Esophagus squamous epithelium (tissue), 5 donors: ENCODE measurements at regions not wholly inside any gene's neighbourhood (a gene's known extent, or its start where the extent isn't known, plus 50 kb on each side); places are given as distances from the start of the nearest gene placed in this dataset.

Experiments
- DNase-seq: peaks from one replicate; lab custom pipeline; 2025; lab: John Stamatoyannopoulos, UW
- H3K27ac ChIP-seq, 4 donors: fragments of 200-600 bp; sonication (generic); one replicate each; pipeline ENCODE4 v1.5.1; 2016 to 2019; ENCODE audit warnings: mild to moderate bottlenecking in 1 of 4
- H3K27me3 ChIP-seq, 4 donors: fragments of 200-600 bp; sonication (generic); 1 replicate in 3 of 4; 2 replicates in 1 of 4; pipeline versions ENCODE4 v1.5.1 to v1.6.0; 2017 to 2021; ENCODE audit warnings: antibody characterized with exemption in 1 of 4
- H3K36me3 ChIP-seq, 3 donors: fragments of 200-600 bp; sonication (generic); one replicate each; pipeline ENCODE4 v1.5.1; 2016 to 2019
- H3K4me1 ChIP-seq, 3 donors: fragments of 200-600 bp; sonication (generic); one replicate each; pipeline ENCODE4 v1.5.1; 2017 to 2019
- H3K4me3 ChIP-seq, 4 donors: fragments of 200-600 bp; sonication (generic); 1 replicate in 3 of 4; 2 replicates in 1 of 4; pipeline ENCODE4 v1.5.1; 2016 to 2019; ENCODE audit warnings: mild to moderate bottlenecking in 2 of 4, moderate library complexity in 1 of 4
- H3K9me3 ChIP-seq, 3 donors: fragments of 200-600 bp; sonication (generic); one replicate each; pipeline ENCODE4 v1.5.1; 2016 to 2019
- POLR2A ChIP-seq, 4 donors: fragments of 450-650 bp; IDR thresholded peaks; one replicate each; pipeline ENCODE4 v1.6.1; 2017; ENCODE audit warnings: antibody characterized with exemption in 4 of 4, mild to moderate bottlenecking in 4 of 4, moderate library complexity in 3 of 4
- WGBS, 2 donors: methylation state at CpG; one replicate each; pipeline ENCODE4 v1.1.5; 2018; 5-methylcytosine and 5-hydroxymethylcytosine counted together
- intact Hi-C: fragments of 100-400 bp; cut with DNase I; formaldehyde crosslinking; loops from one replicate; pipeline ENCODE4 v1.15.0; 2022
- TF ChIP-seq, protein P1 (sequence below), 6 experiments: fragments of 450-650 bp in 4 of 6; fragments of 200-600 bp in 2 of 6; sonication (generic) in 2 of 6; IDR thresholded peaks; one replicate each; pipeline ENCODE4 v1.5.1; 2016 to 2019; ENCODE audit warnings: antibody characterized with exemption in 6 of 6, mild to moderate bottlenecking in 4 of 6, moderate library complexity in 4 of 6
- donor health status: DM: yes; HTN: yes; CAD: no.

DNA sequence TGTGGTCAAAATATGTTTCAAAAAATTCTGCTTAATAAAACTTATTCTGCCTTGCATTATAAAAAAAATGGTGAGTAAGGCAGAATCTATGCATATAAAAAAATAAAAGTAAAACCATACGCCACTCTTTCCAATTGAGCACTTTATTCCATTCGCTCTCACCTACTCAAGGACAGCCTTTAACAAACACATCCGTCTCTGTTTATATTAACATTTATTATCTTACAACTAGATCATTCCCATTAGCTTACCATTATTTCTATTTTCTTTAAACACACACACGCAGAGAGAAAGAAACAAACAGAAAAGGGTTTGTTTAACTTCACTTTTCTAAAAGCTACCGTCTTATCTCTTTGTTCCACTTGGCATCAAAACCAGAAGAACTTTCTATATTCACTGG is 598.9 kb upstream of the CHRM3 start:
- TF ChIP-seq POLR2A (IDR thresholded peaks at IDR 0.05), result no peak
- TF ChIP-seq, protein P1, sequence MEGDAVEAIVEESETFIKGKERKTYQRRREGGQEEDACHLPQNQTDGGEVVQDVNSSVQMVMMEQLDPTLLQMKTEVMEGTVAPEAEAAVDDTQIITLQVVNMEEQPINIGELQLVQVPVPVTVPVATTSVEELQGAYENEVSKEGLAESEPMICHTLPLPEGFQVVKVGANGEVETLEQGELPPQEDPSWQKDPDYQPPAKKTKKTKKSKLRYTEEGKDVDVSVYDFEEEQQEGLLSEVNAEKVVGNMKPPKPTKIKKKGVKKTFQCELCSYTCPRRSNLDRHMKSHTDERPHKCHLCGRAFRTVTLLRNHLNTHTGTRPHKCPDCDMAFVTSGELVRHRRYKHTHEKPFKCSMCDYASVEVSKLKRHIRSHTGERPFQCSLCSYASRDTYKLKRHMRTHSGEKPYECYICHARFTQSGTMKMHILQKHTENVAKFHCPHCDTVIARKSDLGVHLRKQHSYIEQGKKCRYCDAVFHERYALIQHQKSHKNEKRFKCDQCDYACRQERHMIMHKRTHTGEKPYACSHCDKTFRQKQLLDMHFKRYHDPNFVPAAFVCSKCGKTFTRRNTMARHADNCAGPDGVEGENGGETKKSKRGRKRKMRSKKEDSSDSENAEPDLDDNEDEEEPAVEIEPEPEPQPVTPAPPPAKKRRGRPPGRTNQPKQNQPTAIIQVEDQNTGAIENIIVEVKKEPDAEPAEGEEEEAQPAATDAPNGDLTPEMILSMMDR (IDR thresholded peaks at IDR 0.05), result no peak
- no peak overlapping the region for H3K4me3 ChIP-seq
- no peaks in the 10 kb centered on the region for H3K36me3 ChIP-seq
- no peaks in the 10 kb centered on the region for H3K27me3 ChIP-seq
- H3K27ac ChIP-seq, result no peak overlapping the region
- 35 to 37% methylated on average over 5 of the region's 5 CpGs for WGBS, 2 donors
- H3K4me1 ChIP-seq, result no peaks in the 10 kb centered on the region
- DNase-seq, result no peak
- H3K9me3 ChIP-seq, result no peaks in the 10 kb centered on the region
- intact Hi-C loops, result no loop called here

DNA sequence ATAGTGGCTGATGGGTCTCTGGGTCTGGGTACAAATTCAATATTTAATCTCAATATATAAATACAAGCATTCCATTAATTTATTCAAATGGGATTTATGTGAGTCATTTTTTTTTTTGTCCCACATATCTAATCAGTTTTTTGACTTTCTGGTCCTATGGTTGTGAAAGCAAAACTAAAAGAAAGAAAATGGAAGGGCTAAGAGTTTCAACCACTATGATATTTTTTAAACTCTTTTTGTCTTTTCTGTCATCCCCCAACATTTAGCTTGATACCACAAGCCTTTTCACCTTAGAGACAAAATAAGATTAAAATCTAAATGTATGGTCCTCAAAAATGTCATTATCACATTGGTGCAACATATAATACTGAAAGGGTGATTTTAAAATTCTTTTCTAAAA is 602.7 kb upstream of the CHRM3 start:
- no peaks in the 10 kb centered on the region for H3K36me3 ChIP-seq
- H3K4me3 ChIP-seq, result no peak overlapping the region
- no peaks in the 10 kb centered on the region for H3K4me1 ChIP-seq
- TF ChIP-seq POLR2A (IDR thresholded peaks at IDR 0.05), result no peak
- TF ChIP-seq, protein P1 (IDR thresholded peaks at IDR 0.05), result no peak
- intact Hi-C loops, result no loop called here
- DNase-seq, result no peak
- H3K9me3 ChIP-seq, result no peaks in the 10 kb centered on the region
- H3K27me3 ChIP-seq, result no peaks in the 10 kb centered on the region
- no peak overlapping the region for H3K27ac ChIP-seq

GRCh38 chr1:238779716-238780115 is 606.7 kb upstream of the CHRM3 start:
- H3K36me3 ChIP-seq, result no peaks in the 10 kb centered on the region
- no peak for TF ChIP-seq POLR2A (IDR thresholded peaks at IDR 0.05)
- TF ChIP-seq, protein P1 (IDR thresholded peaks at IDR 0.05), result no peak
- H3K27me3 ChIP-seq, result no peaks in the 10 kb centered on the region
- intact Hi-C loops, result no loop called here
- H3K4me1 ChIP-seq, result no peaks in the 10 kb centered on the region
- no peak for DNase-seq
- WGBS, 2 donors, result 76 to 78% methylated on average over 3 of the region's 3 CpGs
- no peak overlapping the region for H3K27ac ChIP-seq
- H3K4me3 ChIP-seq, result no peak overlapping the region
- H3K9me3 ChIP-seq, result no peaks in the 10 kb centered on the region

- Histone ChIP-seq H3K4me1 (no peaks in the 10 kb centered on the region), H3K4me3 (no peak overlapping the region), H3K27ac (no peak overlapping the region), H3K36me3 (no peaks in the 10 kb centered on the region), H3K27me3 (no peaks in the 10 kb centered on the region), H3K9me3 (no peaks in the 10 kb centered on the region)
- WGBS, 2 donors, result 76 to 79% methylated on average over 1 of the region's 1 CpG
- no peak for DNase-seq
- TF ChIP-seq POLR2A (IDR thresholded peaks at IDR 0.05), result no peak
- TF ChIP-seq, protein P1 (IDR thresholded peaks at IDR 0.05), result no peak
- intact Hi-C loops, result no loop called here
Measured at GRCh38 chr1:238778113-238778512, 608.3 kb upstream of the CHRM3 start.

GRCh38 chr1:238777551-238777950 is 608.8 kb upstream of the CHRM3 start:
- no peaks in the 10 kb centered on the region for H3K4me1 ChIP-seq
- H3K9me3 ChIP-seq, result no peaks in the 10 kb centered on the region
- H3K27me3 ChIP-seq, result no peaks in the 10 kb centered on the region
- no peaks in the 10 kb centered on the region for H3K36me3 ChIP-seq
- intact Hi-C loops, result no loop called here
- no peak for DNase-seq
- H3K4me3 ChIP-seq, result no peak overlapping the region
- H3K27ac ChIP-seq, result no peak overlapping the region
- TF ChIP-seq POLR2A (IDR thresholded peaks at IDR 0.05), result no peak
- TF ChIP-seq, protein P1 (IDR thresholded peaks at IDR 0.05), result no peak
